ENCODE measurements at regions not wholly inside any gene's neighbourhood (a gene's known extent, or its start where the extent isn't known, plus 50 kb on each side); places are given as distances from the start of the nearest gene placed in this dataset.

- H3K36me3 Mint-ChIP-seq, result no peaks in the 10 kb centered on the region
- H3K36me3 ChIP-seq (ENCODE audit: control insufficient read depth in 2 of 3, insufficient read depth in 3 of 3, low read length in 3 of 3), result no peaks in the 10 kb centered on the region
- no peak for DNase-seq
Observed at GRCh38 chr11:127629200-127629599, 628.6 kb upstream of the KIRREL3 start.

GRCh38 chr11:127628458-127628785, 627.9 kb upstream of the KIRREL3 start:
- H3K9me3 Mint-ChIP-seq, result peaks cover 0 to 3% (median 0%) of the 10 kb centered on the region in 11 donors
- ChIA-PET POLR2A (no interaction called here), CTCF (no interaction called here)
- Histone ChIP-seq H3K4me1 (ENCODE audit: control insufficient read depth in 2 of 2, insufficient read depth in 2 of 2, low read length in 2 of 2) (no peaks in the 10 kb centered on the region), H3K27ac (ENCODE audit: low read depth, low read length) (no peak overlapping the region), H3K9me3 (ENCODE audit: control insufficient read depth in 2 of 3, low read length in 3 of 3) (no peaks in the 10 kb centered on the region), H3K27me3 (ENCODE audit: control insufficient read depth in 2 of 2, insufficient read depth in 2 of 2, low read length in 2 of 2) (no peaks in the 10 kb centered on the region), H3K4me3 (ENCODE audit: low read length) (no peak overlapping the region), H3K36me3 (ENCODE audit: control insufficient read depth in 2 of 3, insufficient read depth in 3 of 3, low read length in 3 of 3) (no peaks in the 10 kb centered on the region)
- no peak for DNase-seq
- H3K27ac Mint-ChIP-seq, result no peak overlapping the region
- H3K4me3 Mint-ChIP-seq, result no peak overlapping the region
- intact Hi-C loops (cut with micrococcal nuclease), result no loop called here
- no peak for ATAC-seq
- no peaks in the 10 kb centered on the region for H3K36me3 Mint-ChIP-seq
- H3K4me1 Mint-ChIP-seq, result no peaks in the 10 kb centered on the region
- H3K27me3 Mint-ChIP-seq, result peaks cover 0 to 19% (median 0%) of the 10 kb centered on the region in 5 donors

More at GRCh38 chr11:127629200-127629599, 628.6 kb upstream of the KIRREL3 start:
- Histone ChIP-seq H3K4me1 (ENCODE audit: control insufficient read depth in 2 of 2, insufficient read depth in 2 of 2, low read length in 2 of 2) (no peaks in the 10 kb centered on the region), H3K9me3 (ENCODE audit: control insufficient read depth in 2 of 3, low read length in 3 of 3) (no peaks in the 10 kb centered on the region), H3K27ac (ENCODE audit: low read depth, low read length) (no peak overlapping the region), H3K4me3 (ENCODE audit: low read length) (no peak overlapping the region), H3K27me3 (ENCODE audit: control insufficient read depth in 2 of 2, insufficient read depth in 2 of 2, low read length in 2 of 2) (no peaks in the 10 kb centered on the region)
- no peak overlapping the region for H3K27ac Mint-ChIP-seq
- peaks cover 0 to 14% (median 0%) of the 10 kb centered on the region in 5 donors for H3K27me3 Mint-ChIP-seq
- no peak overlapping the region for H3K4me3 Mint-ChIP-seq
- CTCF ChIA-PET, result no interaction called here
- ATAC-seq, result no peak
- H3K9me3 Mint-ChIP-seq, result peaks cover 0 to 3% (median 0%) of the 10 kb centered on the region in 11 donors
- no peaks in the 10 kb centered on the region for H3K4me1 Mint-ChIP-seq
- intact Hi-C loops (cut with micrococcal nuclease), result no loop called here
- POLR2A ChIA-PET, result no interaction called here

- Mint-ChIP-seq H3K27me3 (peaks cover 0 to 19% (median 0%) of the 10 kb centered on the region in 5 donors), H3K4me1 (no peaks in the 10 kb centered on the region), H3K9me3 (peaks cover 0 to 3% (median 0%) of the 10 kb centered on the region in 11 donors), H3K36me3 (no peaks in the 10 kb centered on the region), H3K27ac (no peak overlapping the region), H3K4me3 (no peak overlapping the region)
- Histone ChIP-seq H3K27ac (ENCODE audit: low read depth, low read length) (no peak overlapping the region), H3K9me3 (ENCODE audit: control insufficient read depth in 2 of 3, low read length in 3 of 3) (no peaks in the 10 kb centered on the region), H3K36me3 (ENCODE audit: control insufficient read depth in 2 of 3, insufficient read depth in 3 of 3, low read length in 3 of 3) (no peaks in the 10 kb centered on the region), H3K27me3 (ENCODE audit: control insufficient read depth in 2 of 2, insufficient read depth in 2 of 2, low read length in 2 of 2) (no peaks in the 10 kb centered on the region), H3K4me3 (ENCODE audit: low read length) (no peak overlapping the region), H3K4me1 (ENCODE audit: control insufficient read depth in 2 of 2, insufficient read depth in 2 of 2, low read length in 2 of 2) (no peaks in the 10 kb centered on the region)
- CTCF ChIA-PET, result no interaction called here
- no peak for ATAC-seq
- POLR2A ChIA-PET, result no interaction called here
- DNase-seq, result no peak
- intact Hi-C loops (cut with micrococcal nuclease), result no loop called here
Observed at GRCh38 chr11:127627629-127628457, 627.3 kb upstream of the KIRREL3 start.

GRCh38 chr11:127627204-127627603, 626.6 kb upstream of the KIRREL3 start:
- POLR2A ChIA-PET, result no interaction called here
- Histone ChIP-seq H3K4me1 (ENCODE audit: control insufficient read depth in 2 of 2, insufficient read depth in 2 of 2, low read length in 2 of 2) (no peaks in the 10 kb centered on the region), H3K9me3 (ENCODE audit: control insufficient read depth in 2 of 3, low read length in 3 of 3) (no peaks in the 10 kb centered on the region), H3K36me3 (ENCODE audit: control insufficient read depth in 2 of 3, insufficient read depth in 3 of 3, low read length in 3 of 3) (no peaks in the 10 kb centered on the region), H3K27ac (ENCODE audit: low read depth, low read length) (no peak overlapping the region), H3K27me3 (ENCODE audit: control insufficient read depth in 2 of 2, insufficient read depth in 2 of 2, low read length in 2 of 2) (no peaks in the 10 kb centered on the region), H3K4me3 (ENCODE audit: low read length) (no peak overlapping the region)
- H3K9me3 Mint-ChIP-seq, result peaks cover 0 to 3% (median 0%) of the 10 kb centered on the region in 11 donors
- intact Hi-C loops (cut with micrococcal nuclease), result no loop called here
- ATAC-seq (no peak), DNase-seq (no peak)
- CTCF ChIA-PET, result no interaction called here
- H3K4me3 Mint-ChIP-seq, result no peak overlapping the region
- peaks cover 0 to 19% (median 0%) of the 10 kb centered on the region in 5 donors for H3K27me3 Mint-ChIP-seq
- no peak overlapping the region for H3K27ac Mint-ChIP-seq
- no peaks in the 10 kb centered on the region for H3K36me3 Mint-ChIP-seq
- no peaks in the 10 kb centered on the region for H3K4me1 Mint-ChIP-seq

GRCh38 chr11:127625402-127625801, 624.8 kb upstream of the KIRREL3 start:
- ChIA-PET CTCF (no interaction called here), POLR2A (no interaction called here)
- intact Hi-C loops (cut with micrococcal nuclease), result no loop called here

GRCh38 chr11:127624306-127624856, 623.8 kb upstream of the KIRREL3 start:
- no peak overlapping the region for H3K4me3 Mint-ChIP-seq
- no peaks in the 10 kb centered on the region for H3K36me3 Mint-ChIP-seq
- peaks cover 0 to 14% (median 0%) of the 10 kb centered on the region in 5 donors for H3K27me3 Mint-ChIP-seq

More at GRCh38 chr11:127625402-127625801, 624.8 kb upstream of the KIRREL3 start:
- Mint-ChIP-seq H3K4me3 (no peak overlapping the region), H3K27ac (no peak overlapping the region), H3K27me3 (peaks cover 0 to 14% (median 0%) of the 10 kb centered on the region in 5 donors), H3K9me3 (peaks cover 0 to 3% (median 0%) of the 10 kb centered on the region in 11 donors), H3K36me3 (no peaks in the 10 kb centered on the region), H3K4me1 (no peaks in the 10 kb centered on the region)
- no peaks in the 10 kb centered on the region for H3K9me3 ChIP-seq (ENCODE audit: control insufficient read depth in 2 of 3, low read length in 3 of 3)
- no peak overlapping the region for H3K27ac ChIP-seq (ENCODE audit: low read depth, low read length)
- H3K4me1 ChIP-seq (ENCODE audit: control insufficient read depth in 2 of 2, insufficient read depth in 2 of 2, low read length in 2 of 2), result no peaks in the 10 kb centered on the region
- DNase-seq (no peak), ATAC-seq (no peak)
- H3K27me3 ChIP-seq (ENCODE audit: control insufficient read depth in 2 of 2, insufficient read depth in 2 of 2, low read length in 2 of 2), result no peaks in the 10 kb centered on the region
- H3K36me3 ChIP-seq (ENCODE audit: control insufficient read depth in 2 of 3, insufficient read depth in 3 of 3, low read length in 3 of 3), result no peaks in the 10 kb centered on the region
- no peak overlapping the region for H3K4me3 ChIP-seq (ENCODE audit: low read length)

GRCh38 chr11:127622686-127623085, 622.1 kb upstream of the KIRREL3 start:
- Histone ChIP-seq H3K4me3 (ENCODE audit: low read length) (no peak overlapping the region), H3K9me3 (ENCODE audit: control insufficient read depth in 2 of 3, low read length in 3 of 3) (no peaks in the 10 kb centered on the region), H3K27ac (ENCODE audit: low read depth, low read length) (no peak overlapping the region), H3K36me3 (ENCODE audit: control insufficient read depth in 2 of 3, insufficient read depth in 3 of 3, low read length in 3 of 3) (no peaks in the 10 kb centered on the region), H3K27me3 (ENCODE audit: control insufficient read depth in 2 of 2, insufficient read depth in 2 of 2, low read length in 2 of 2) (no peaks in the 10 kb centered on the region), H3K4me1 (ENCODE audit: control insufficient read depth in 2 of 2, insufficient read depth in 2 of 2, low read length in 2 of 2) (no peaks in the 10 kb centered on the region)
- Mint-ChIP-seq H3K27me3 (peaks cover 0 to 10% (median 0%) of the 10 kb centered on the region in 5 donors), H3K4me3 (no peak overlapping the region), H3K4me1 (no peaks in the 10 kb centered on the region), H3K9me3 (peaks cover 0 to 4% (median 0%) of the 10 kb centered on the region in 11 donors), H3K36me3 (no peaks in the 10 kb centered on the region), H3K27ac (no peak overlapping the region)
- ATAC-seq (no peak), DNase-seq (no peak)
- intact Hi-C loops (cut with micrococcal nuclease), result no loop called here
- CTCF ChIA-PET, result no interaction called here
- POLR2A ChIA-PET, result no interaction called here

More at GRCh38 chr11:127624306-127624856, 623.8 kb upstream of the KIRREL3 start:
- H3K4me3 ChIP-seq (ENCODE audit: low read length), result no peak overlapping the region
- H3K36me3 ChIP-seq (ENCODE audit: control insufficient read depth in 2 of 3, insufficient read depth in 3 of 3, low read length in 3 of 3), result no peaks in the 10 kb centered on the region
- Mint-ChIP-seq H3K27ac (no peak overlapping the region), H3K9me3 (peaks cover 0 to 3% (median 0%) of the 10 kb centered on the region in 11 donors), H3K4me1 (no peaks in the 10 kb centered on the region)
- H3K27ac ChIP-seq (ENCODE audit: low read depth, low read length), result no peak overlapping the region
- intact Hi-C loops (cut with micrococcal nuclease), result no loop called here
- no peak for DNase-seq
- H3K4me1 ChIP-seq (ENCODE audit: control insufficient read depth in 2 of 2, insufficient read depth in 2 of 2, low read length in 2 of 2), result no peaks in the 10 kb centered on the region
- H3K27me3 ChIP-seq (ENCODE audit: control insufficient read depth in 2 of 2, insufficient read depth in 2 of 2, low read length in 2 of 2), result no peaks in the 10 kb centered on the region
- ChIA-PET CTCF (no interaction called here), POLR2A (no interaction called here)
- H3K9me3 ChIP-seq (ENCODE audit: control insufficient read depth in 2 of 3, low read length in 3 of 3), result no peaks in the 10 kb centered on the region
- ATAC-seq, result no peak

All from naive thymus-derived CD4-positive, alpha-beta T cell (primary cell).